ENCODE measurements at regions not wholly inside any gene's neighbourhood (a gene's known extent, or its start where the extent isn't known, plus 50 kb on each side); places are given as distances from the start of the nearest gene placed in this dataset.

- Histone ChIP-seq H3K27me3 (no peaks in the 10 kb centered on the region), H3K9me3 (no peaks in the 10 kb centered on the region), H3K36me3 (no peaks in the 10 kb centered on the region), H3K4me1 (no peaks in the 10 kb centered on the region), H3K4me3 (no peak overlapping the region), H3K27ac (no peak overlapping the region)
- TF ChIP-seq CTCF (IDR thresholded peaks at IDR 0.05) (no peak), POLR2A (IDR thresholded peaks at IDR 0.05) (no peak)
- DNase-seq = no peak
Measured at GRCh38 chr2:176621350-176621749, 352.1 kb downstream of the MTX2 start.

DNA sequence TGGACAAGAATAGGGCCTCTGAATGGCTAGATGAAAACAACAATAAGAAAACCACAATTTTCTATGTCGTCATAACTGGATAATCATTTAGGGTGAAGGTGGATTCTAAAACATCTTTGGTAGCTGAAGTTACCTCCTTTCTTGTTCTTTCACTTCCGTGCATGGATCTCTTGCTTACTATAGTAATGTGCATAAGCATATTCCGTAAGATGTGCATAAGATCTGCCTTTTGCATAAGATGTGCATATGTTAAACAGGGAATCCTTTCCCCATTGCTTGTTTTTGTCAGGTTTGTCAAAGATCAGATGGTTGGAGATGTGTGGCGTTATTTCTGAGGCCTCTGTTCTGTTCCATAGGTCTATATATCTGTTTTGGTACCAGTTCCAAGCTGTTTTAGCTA is 353.6 kb downstream of the MTX2 start:
- no peaks in the 10 kb centered on the region for H3K4me1 ChIP-seq
- H3K27ac ChIP-seq = no peak overlapping the region
- no peaks in the 10 kb centered on the region for H3K27me3 ChIP-seq
- no peaks in the 10 kb centered on the region for H3K36me3 ChIP-seq
- no peaks in the 10 kb centered on the region for H3K9me3 ChIP-seq
- TF ChIP-seq CTCF (IDR thresholded peaks at IDR 0.05) = no peak
- TF ChIP-seq POLR2A (IDR thresholded peaks at IDR 0.05) = no peak
- H3K4me3 ChIP-seq = no peak overlapping the region
- no peak for DNase-seq

DNA sequence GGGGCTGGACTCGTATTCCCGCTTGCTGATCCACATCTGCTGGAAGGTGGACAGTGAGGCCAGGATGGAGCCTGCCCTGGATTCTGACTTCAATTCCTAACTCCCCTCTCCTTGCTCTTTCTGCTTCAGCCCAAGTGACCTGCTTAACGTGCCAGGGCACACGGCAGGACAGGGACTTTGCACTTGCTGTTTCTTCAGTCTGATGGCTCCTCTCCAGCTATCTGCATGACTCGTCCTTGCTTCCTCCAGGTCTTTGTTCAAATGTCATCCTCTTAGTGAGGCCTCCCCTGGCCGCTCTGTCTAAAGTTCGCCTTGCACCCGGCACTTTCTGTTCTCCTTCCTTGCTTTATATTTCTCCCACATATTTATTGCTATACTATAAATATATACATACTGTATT is 357.6 kb downstream of the MTX2 start:
- no peak overlapping the region for H3K27ac ChIP-seq
- H3K27me3 ChIP-seq = no peaks in the 10 kb centered on the region
- no peak for TF ChIP-seq POLR2A (IDR thresholded peaks at IDR 0.05)
- TF ChIP-seq CTCF (IDR thresholded peaks at IDR 0.05) = no peak
- H3K4me3 ChIP-seq = no peak overlapping the region
- H3K36me3 ChIP-seq = no peaks in the 10 kb centered on the region
- no peaks in the 10 kb centered on the region for H3K4me1 ChIP-seq
- DNase-seq = peak in 2 of 3 donors; percentile 50 to 61
- no peaks in the 10 kb centered on the region for H3K9me3 ChIP-seq

DNA sequence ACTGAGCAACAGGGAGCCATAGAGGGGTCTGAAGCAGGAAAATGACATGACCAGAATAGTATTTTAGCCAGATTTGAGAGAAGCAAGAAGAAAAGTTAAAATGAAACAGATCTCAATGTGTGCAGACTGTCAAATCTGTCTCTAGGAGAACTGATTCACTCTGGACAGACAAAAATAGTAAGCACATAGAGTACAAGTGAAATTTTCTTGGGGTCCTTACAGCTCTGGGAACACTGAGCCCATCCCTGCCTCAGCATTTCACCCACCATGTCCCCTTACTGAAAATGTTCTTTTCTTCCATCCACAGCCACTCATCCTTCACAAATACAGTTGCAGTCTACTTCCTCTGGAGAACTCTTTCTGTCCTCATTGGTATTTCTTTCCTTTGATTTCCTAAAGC is 359.2 kb downstream of the MTX2 start:
- Histone ChIP-seq H3K36me3 (no peaks in the 10 kb centered on the region), H3K27ac (no peak overlapping the region), H3K4me1 (no peaks in the 10 kb centered on the region), H3K27me3 (no peaks in the 10 kb centered on the region), H3K4me3 (no peak overlapping the region), H3K9me3 (no peaks in the 10 kb centered on the region)
- no peak for DNase-seq
- TF ChIP-seq CTCF (IDR thresholded peaks at IDR 0.05) (no peak), POLR2A (IDR thresholded peaks at IDR 0.05) (no peak)

- H3K27ac ChIP-seq = no peak overlapping the region
- H3K27me3 ChIP-seq = peaks cover 0 to 4% of the 10 kb centered on the region in 2 donors
Measured at GRCh38 chr2:176633754-176634153, 364.5 kb downstream of the MTX2 start.

More at GRCh38 chr2:176633754-176634153, 364.5 kb downstream of the MTX2 start:
- Histone ChIP-seq H3K4me3 (no peak overlapping the region), H3K36me3 (no peaks in the 10 kb centered on the region), H3K9me3 (no peaks in the 10 kb centered on the region), H3K4me1 (peaks cover 0 to 10% (median 0%) of the 10 kb centered on the region in 4 donors)
- DNase-seq = no peak
- no peak for TF ChIP-seq POLR2A (IDR thresholded peaks at IDR 0.05)
- TF ChIP-seq CTCF (IDR thresholded peaks at IDR 0.05) = no peak

Data from Peyer's patch (tissue), 4 donors.